HCT116 (cell line): ENCODE measurements at regions not wholly inside any gene's neighbourhood (a gene's known extent, or its start where the extent isn't known, plus 50 kb on each side); places are given as distances from the start of the nearest gene placed in this dataset.

ENCODE experiments used
- ATAC-seq: fragments of 200-7000 bp; cut with Tn5 transposase; 2 replicates; pipeline ENCODE4 v1.9.1; 2020; ENCODE audit warnings: mild to moderate bottlenecking, moderate library complexity
- BruUV-seq: library from RNA; stranded (reverse); fragments of 400-500 nt; replicated peaks from 2 replicates; lab custom pipeline; 2021; lab: Mats Ljungman, UMichigan
- CTCF ChIA-PET: fragments of 300-600 bp; sonication (Branson Sonifier 250); formaldehyde crosslinking; loops from one replicate; lab custom pipeline; 2021; ENCODE audit warnings: antibody characterized with exemption; lab: Charles Lee
- POLR2A ChIA-PET: fragments of 300-600, 350-600 bp; sonication (Branson Sonifier 250); formaldehyde crosslinking; loops from one replicate; lab custom pipeline; 2021; ENCODE audit warnings: antibody characterized with exemption; lab: Charles Lee
- RAD21 ChIA-PET, 2 experiments: fragments of 300-600 bp; sonication (Branson Sonifier 250); formaldehyde crosslinking; loops; one replicate each; lab custom pipeline; 2023; ENCODE audit warnings: low total read pairs in 2 of 2; ENCODE audit not compliant: uncharacterized antibody in 2 of 2, unreplicated experiment in 2 of 2, low non-redundant PET in 1 of 2; lab: Charles Lee
- DNase-seq: peaks from one replicate; pipeline ENCODE4 v3.0.0-alpha.2; 2010; ENCODE audit warnings: low read depth, low spot score
- H2AFZ ChIP-seq: fragments of 200-600 bp; shearing (Covaris generic), sonication (generic); 2 replicates; pipeline ENCODE4 v1.6.1; 2017; ENCODE audit warnings: low read depth, mixed run types, mixed read lengths, antibody characterized with exemption, low read length; ENCODE audit not compliant: poor library complexity, severe bottlenecking
- H3K27ac ChIP-seq: 2 replicates; pipeline ENCODE4 v1.5.1; 2012; ENCODE audit warnings: low read depth, low read length
- H3K27me3 ChIP-seq: fragments of 200-600 bp; sonication (generic); 2 replicates; pipeline ENCODE4 v1.6.1; 2016; ENCODE audit warnings: mixed run types, low read length, mixed read lengths; ENCODE audit not compliant: insufficient read depth
- H3K36me3 ChIP-seq, 2 experiments: fragments of 200-500 bp in 1 of 2; fragments of 200-600 bp in 1 of 2; sonication (Bioruptor generic) in 1 of 2; sonication (generic) in 1 of 2; 2 replicates each; pipeline versions ENCODE4 v1.5.1 to v1.6.1; 2014 to 2016; ENCODE audit warnings: low read length in 2 of 2, inconsistent platforms in 1 of 2, mixed read lengths in 1 of 2, mixed run types in 1 of 2; ENCODE audit not compliant: insufficient read depth in 2 of 2, control insufficient read depth in 1 of 2
- H3K4me1 ChIP-seq, 2 experiments: fragments of 200-600 bp in 1 of 2; sonication (generic) in 1 of 2; 2 replicates each; pipeline versions ENCODE4 v1.5.1 to v1.6.1; 2012 to 2017; ENCODE audit warnings: low read length in 2 of 2, inconsistent platforms in 1 of 2, mild to moderate bottlenecking in 1 of 2, mixed read lengths in 1 of 2, mixed run types in 1 of 2, moderate library complexity in 1 of 2; ENCODE audit not compliant: insufficient read depth in 2 of 2, control insufficient read depth in 1 of 2
- H3K4me2 ChIP-seq: fragments of 200-600 bp; sonication (generic); 2 replicates; pipeline ENCODE4 v1.6.1; 2017; ENCODE audit warnings: mixed run types, low read length, mixed read lengths
- H3K4me3 ChIP-seq, 2 experiments: fragments of 200-600 bp in 1 of 2; sonication (generic) in 1 of 2; replicated peaks in 1 of 2; 2 replicates each; pipeline ENCODE4 v1.5.1; 2011 to 2016; ENCODE audit warnings: low read length in 2 of 2, control low read depth in 1 of 2, low read depth in 1 of 2, mild to moderate bottlenecking in 1 of 2, mixed read lengths in 1 of 2, mixed run types in 1 of 2
- H3K79me2 ChIP-seq: fragments of 200-600 bp; sonication (generic); 2 replicates; pipeline ENCODE4 v1.6.1; 2017; ENCODE audit warnings: mild to moderate bottlenecking, mixed run types, low read length, moderate library complexity, mixed read lengths; ENCODE audit not compliant: insufficient read depth
- H3K9ac ChIP-seq: fragments of 200-600 bp; sonication (generic); 2 replicates; pipeline ENCODE4 v1.6.1; 2016; ENCODE audit warnings: low read length, mixed read lengths
- H3K9me2 ChIP-seq: fragments of 200-600 bp; sonication (generic), shearing (Covaris generic); 2 replicates; pipeline ENCODE4 v1.6.1; 2017; ENCODE audit warnings: mixed run types, mild to moderate bottlenecking, moderate library complexity; ENCODE audit not compliant: insufficient read depth
- H3K9me3 ChIP-seq, 2 experiments: fragments of 200-500 bp in 1 of 2; fragments of 200-600 bp in 1 of 2; sonication (Bioruptor generic) in 1 of 2; sonication (generic) in 1 of 2; 2 replicates each; pipeline ENCODE4 v1.6.1; 2014 to 2017; ENCODE audit warnings: low read length in 2 of 2, mixed read lengths in 2 of 2, inconsistent platforms in 1 of 2, low read depth in 1 of 2, mild to moderate bottlenecking in 1 of 2, mixed run types in 1 of 2, moderate library complexity in 1 of 2; ENCODE audit not compliant: control insufficient read depth in 1 of 2, insufficient read depth in 1 of 2
- H4K20me1 ChIP-seq: fragments of 200-600 bp; sonication (generic), shearing (Covaris generic); 2 replicates; pipeline ENCODE4 v1.6.1; 2017; ENCODE audit warnings: mixed run types, mild to moderate bottlenecking, moderate library complexity; ENCODE audit not compliant: insufficient read depth
- ATF3 ChIP-seq: IDR thresholded peaks from 2 replicates; pipeline ENCODE4 v1.6.1; 2012
- CBX3 ChIP-seq: IDR thresholded peaks from 2 replicates; pipeline ENCODE4 v1.6.1; 2012; ENCODE audit warnings: low read depth
- CEBPB ChIP-seq: IDR thresholded peaks from 2 replicates; pipeline ENCODE4 v1.6.1; 2012; ENCODE audit warnings: low read depth
- EZH2 ChIP-seq: fragments of 200-600 bp; sonication (generic); IDR thresholded peaks from 2 replicates; pipeline ENCODE4 v1.6.1; 2017; ENCODE audit warnings: antibody characterized with exemption, mixed run types
- EZH2phosphoT487 ChIP-seq: fragments of 200-600 bp; IDR thresholded peaks from 2 replicates; pipeline ENCODE4 v1.6.1; 2018; ENCODE audit warnings: antibody characterized with exemption, borderline replicate concordance
- MAX ChIP-seq: IDR thresholded peaks from 2 replicates; pipeline ENCODE4 v1.6.1; 2012
- POLR2A ChIP-seq: IDR thresholded peaks from 2 replicates; pipeline ENCODE4 v1.7.0; 2011; ENCODE audit warnings: borderline replicate concordance; ENCODE audit not compliant: insufficient read depth, insufficient read length; ENCODE audit errors: extremely low read depth
- POLR2AphosphoS5 ChIP-seq: IDR thresholded peaks from 2 replicates; pipeline ENCODE4 v1.6.1; 2011; ENCODE audit warnings: mild to moderate bottlenecking, low read depth, low read length, moderate library complexity
- RAD21 ChIP-seq: IDR thresholded peaks from 2 replicates; pipeline ENCODE4 v1.6.1; 2012; ENCODE audit warnings: low read depth, mild to moderate bottlenecking
- SIN3A ChIP-seq: IDR thresholded peaks from 2 replicates; pipeline ENCODE4 v1.6.1; 2012; ENCODE audit warnings: low read depth
- SP1 ChIP-seq: IDR thresholded peaks from 2 replicates; pipeline ENCODE4 v1.6.1; 2012; ENCODE audit warnings: low read depth
- TCF7L2 ChIP-seq: IDR thresholded peaks from 2 replicates; pipeline ENCODE4 v1.7.0; 2011; ENCODE audit warnings: borderline replicate concordance, inconsistent platforms; ENCODE audit not compliant: insufficient read depth, insufficient read length; ENCODE audit errors: extremely low read depth
- ZBTB33 ChIP-seq: IDR thresholded peaks from 2 replicates; pipeline ENCODE4 v1.6.1; 2011; ENCODE audit warnings: mild to moderate bottlenecking, low read length, moderate library complexity; ENCODE audit not compliant: insufficient replicate concordance; ENCODE audit errors: extremely low read depth
- ZFX ChIP-seq: fragments of 450-650 bp; IDR thresholded peaks from 2 replicates; pipeline ENCODE4 v1.6.1; 2017
- intact Hi-C: fragments of 100-400 bp; cut with micrococcal nuclease; formaldehyde crosslinking; loops from 2 replicates; pipeline ENCODE4 v1.10.0; 2022
- TF ChIP-seq, protein P1 (sequence below): IDR thresholded peaks from 2 replicates; pipeline ENCODE4 v1.6.1; 2012; ENCODE audit warnings: low read depth

DNA sequence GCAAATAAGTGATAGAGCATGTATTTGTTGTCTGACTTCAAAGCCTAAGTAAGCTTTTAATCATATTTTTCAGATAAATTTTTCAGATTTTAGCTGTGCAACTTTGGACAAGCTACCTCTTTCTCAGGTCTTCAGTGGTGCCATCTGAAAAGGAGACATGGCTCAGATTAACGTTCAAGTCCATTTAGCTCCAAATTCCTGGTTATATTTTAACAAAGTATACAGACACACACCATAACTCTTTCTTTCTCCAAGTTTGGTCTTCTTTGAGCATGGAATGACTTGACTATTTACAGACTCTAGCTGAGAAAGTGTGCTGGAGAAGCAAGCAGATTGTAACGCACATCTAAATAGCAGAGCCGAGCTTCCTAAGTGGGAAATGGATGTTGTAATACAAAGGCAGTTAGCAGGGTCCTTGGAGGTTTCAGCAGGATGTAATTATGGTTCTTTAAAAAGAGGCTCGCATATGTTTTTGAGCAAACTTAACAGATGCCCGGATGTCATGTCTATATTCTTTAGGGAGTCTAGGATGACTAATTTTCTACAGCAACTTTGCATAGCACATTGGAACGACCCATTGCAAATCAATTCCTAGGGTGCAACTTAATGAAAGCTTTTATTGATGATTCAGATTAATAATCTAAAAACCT, 128.1 kb upstream of the E2F8 start:
- ChIA-PET CTCF (no interaction called here), POLR2A (no interaction called here), RAD21 (no interaction called here)
- peaks cover 72% of the 10 kb centered on the region for H3K27me3 ChIP-seq
- ATAC-seq (no peak), DNase-seq (no peak)
- no peaks in the 10 kb centered on the region for H3K4me1 ChIP-seq
- H3K36me3 ChIP-seq: no peaks in the 10 kb centered on the region
- no peak overlapping the region for H3K4me3 ChIP-seq
- BruUV-seq: no TSS peak
- no peaks in the 10 kb centered on the region for H3K79me2 ChIP-seq
- H3K4me2 ChIP-seq: no peak overlapping the region
- intact Hi-C loops: no loop called here
- H3K9ac ChIP-seq: no peak overlapping the region
- H3K27ac ChIP-seq: no peak overlapping the region
- H3K9me2 ChIP-seq: no peaks in the 10 kb centered on the region
- H4K20me1 ChIP-seq: no peaks in the 10 kb centered on the region
- no peak for TF ChIP-seq POLR2A
- TF ChIP-seq ZFX: no peak
- TF ChIP-seq SP1: no peak
- TF ChIP-seq EZH2phosphoT487: no peak
- no peak for TF ChIP-seq RAD21
- TF ChIP-seq ZBTB33: no peak
- no peak for TF ChIP-seq POLR2AphosphoS5
- TF ChIP-seq EZH2: no peak
- TF ChIP-seq TCF7L2: no peak
- no peak for TF ChIP-seq SIN3A
- no peak for TF ChIP-seq CEBPB
- no peak for TF ChIP-seq MAX
- no peak for TF ChIP-seq ATF3
- TF ChIP-seq CBX3: no peak
- TF ChIP-seq, protein P1, sequence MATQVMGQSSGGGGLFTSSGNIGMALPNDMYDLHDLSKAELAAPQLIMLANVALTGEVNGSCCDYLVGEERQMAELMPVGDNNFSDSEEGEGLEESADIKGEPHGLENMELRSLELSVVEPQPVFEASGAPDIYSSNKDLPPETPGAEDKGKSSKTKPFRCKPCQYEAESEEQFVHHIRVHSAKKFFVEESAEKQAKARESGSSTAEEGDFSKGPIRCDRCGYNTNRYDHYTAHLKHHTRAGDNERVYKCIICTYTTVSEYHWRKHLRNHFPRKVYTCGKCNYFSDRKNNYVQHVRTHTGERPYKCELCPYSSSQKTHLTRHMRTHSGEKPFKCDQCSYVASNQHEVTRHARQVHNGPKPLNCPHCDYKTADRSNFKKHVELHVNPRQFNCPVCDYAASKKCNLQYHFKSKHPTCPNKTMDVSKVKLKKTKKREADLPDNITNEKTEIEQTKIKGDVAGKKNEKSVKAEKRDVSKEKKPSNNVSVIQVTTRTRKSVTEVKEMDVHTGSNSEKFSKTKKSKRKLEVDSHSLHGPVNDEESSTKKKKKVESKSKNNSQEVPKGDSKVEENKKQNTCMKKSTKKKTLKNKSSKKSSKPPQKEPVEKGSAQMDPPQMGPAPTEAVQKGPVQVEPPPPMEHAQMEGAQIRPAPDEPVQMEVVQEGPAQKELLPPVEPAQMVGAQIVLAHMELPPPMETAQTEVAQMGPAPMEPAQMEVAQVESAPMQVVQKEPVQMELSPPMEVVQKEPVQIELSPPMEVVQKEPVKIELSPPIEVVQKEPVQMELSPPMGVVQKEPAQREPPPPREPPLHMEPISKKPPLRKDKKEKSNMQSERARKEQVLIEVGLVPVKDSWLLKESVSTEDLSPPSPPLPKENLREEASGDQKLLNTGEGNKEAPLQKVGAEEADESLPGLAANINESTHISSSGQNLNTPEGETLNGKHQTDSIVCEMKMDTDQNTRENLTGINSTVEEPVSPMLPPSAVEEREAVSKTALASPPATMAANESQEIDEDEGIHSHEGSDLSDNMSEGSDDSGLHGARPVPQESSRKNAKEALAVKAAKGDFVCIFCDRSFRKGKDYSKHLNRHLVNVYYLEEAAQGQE: no peak
- H3K9me3 ChIP-seq: no peaks in the 10 kb centered on the region
- no peak overlapping the region for H2AFZ ChIP-seq
